HFFc6 (cell line): ENCODE measurements at regions not wholly inside any gene's neighbourhood (a gene's known extent, or its start where the extent isn't known, plus 50 kb on each side); places are given as distances from the start of the nearest gene placed in this dataset.
"Not testable (repeated sequence)": the region's sequence is repeated elsewhere in the genome, so short reads cannot be mapped to it uniquely, and the experiment has no call there.

Source experiments
- DNase-seq: peaks from one replicate; pipeline ENCODE4 v3.0.0-alpha.2; 2018
- H3K27ac Mint-ChIP-seq: 2 replicates; pipeline ENCODE4 v1.8.0; 2020; ENCODE audit warnings: mild to moderate bottlenecking, mixed read lengths
- H3K27me3 Mint-ChIP-seq: 2 replicates; pipeline ENCODE4 v1.8.0; 2021; ENCODE audit warnings: mild to moderate bottlenecking, moderate library complexity, mixed read lengths; ENCODE audit not compliant: insufficient read depth
- H3K36me3 Mint-ChIP-seq: 2 replicates; pipeline ENCODE4 v1.8.0; 2021; ENCODE audit warnings: low read depth, mixed read lengths
- H3K4me1 Mint-ChIP-seq: 2 replicates; pipeline ENCODE4 v1.8.0; 2020; ENCODE audit warnings: low read depth, mixed read lengths
- H3K4me3 Mint-ChIP-seq: 2 replicates; pipeline ENCODE4 v1.8.0; 2020; ENCODE audit warnings: mild to moderate bottlenecking, moderate library complexity, mixed read lengths
- H3K9me3 Mint-ChIP-seq: 2 replicates; pipeline ENCODE4 v1.8.0; 2020; ENCODE audit warnings: mild to moderate bottlenecking, mixed read lengths
- CTCF ChIP-seq: fragments of 200-600 bp; sonication (generic); IDR thresholded peaks from 2 replicates; pipeline ENCODE4 v1.5.0; 2021; ENCODE audit warnings: antibody characterized with exemption, mild to moderate bottlenecking

- DNase-seq: no peak
- Mint-ChIP-seq H3K27ac (no peak overlapping the region), H3K9me3 (peaks cover 14% of the 10 kb centered on the region; the same call in 1 of the 2 replicates), H3K27me3 (no peaks in the 10 kb centered on the region; the same call in 1 of the 2 replicates), H3K4me3 (no peak overlapping the region), H3K4me1 (no peaks in the 10 kb centered on the region), H3K36me3 (no peaks in the 10 kb centered on the region)
- no peak for TF ChIP-seq CTCF
Measured at GRCh38 chr18:75698861-75699260, 271.4 kb upstream of the SMIM21 start.

- H3K27ac Mint-ChIP-seq: no peak overlapping the region
- no peaks in the 10 kb centered on the region for H3K36me3 Mint-ChIP-seq
- H3K27me3 Mint-ChIP-seq: no peaks in the 10 kb centered on the region; the same call in none of the 2 replicates
- H3K4me3 Mint-ChIP-seq: no peak overlapping the region
- H3K4me1 Mint-ChIP-seq: no peaks in the 10 kb centered on the region
- no peak for TF ChIP-seq CTCF
- DNase-seq: no peak
- peaks cover 22% of the 10 kb centered on the region; the same call in 1 of the 2 replicates for H3K9me3 Mint-ChIP-seq
Measured at GRCh38 chr18:75697493-75697892, 270.0 kb upstream of the SMIM21 start.

GRCh38 chr18:75696391-75696790 lies 268.9 kb upstream of the SMIM21 start:
- no peak for DNase-seq
- no peak for TF ChIP-seq CTCF
- peaks cover 12% of the 10 kb centered on the region; the same call in 1 of the 2 replicates for H3K9me3 Mint-ChIP-seq
- H3K27me3 Mint-ChIP-seq: no peaks in the 10 kb centered on the region; the same call in none of the 2 replicates
- no peak overlapping the region for H3K4me3 Mint-ChIP-seq
- no peaks in the 10 kb centered on the region for H3K36me3 Mint-ChIP-seq
- H3K27ac Mint-ChIP-seq: no peak overlapping the region
- no peaks in the 10 kb centered on the region for H3K4me1 Mint-ChIP-seq

- Mint-ChIP-seq H3K36me3 (no peaks in the 10 kb centered on the region), H3K4me1 (no peaks in the 10 kb centered on the region), H3K27me3 (no peaks in the 10 kb centered on the region; the same call in none of the 2 replicates), H3K4me3 (no peak overlapping the region), H3K9me3 (peaks cover 12% of the 10 kb centered on the region; the same call in 1 of the 2 replicates), H3K27ac (no peak overlapping the region)
- TF ChIP-seq CTCF: no peak
- DNase-seq: no peak
Measured at GRCh38 chr18:75694292-75694691, 266.8 kb upstream of the SMIM21 start.

- no peak for TF ChIP-seq CTCF
- Mint-ChIP-seq H3K4me3 (no peak overlapping the region), H3K4me1 (no peaks in the 10 kb centered on the region), H3K27me3 (peaks cover 4% of the 10 kb centered on the region), H3K27ac (no peak overlapping the region), H3K36me3 (no peaks in the 10 kb centered on the region), H3K9me3 (peaks cover 12% of the 10 kb centered on the region; the same call in 1 of the 2 replicates)
- no peak for DNase-seq
Measured at GRCh38 chr18:75691483-75691882, 264.0 kb upstream of the SMIM21 start.

- peaks cover 12% of the 10 kb centered on the region; the same call in 1 of the 2 replicates for H3K9me3 Mint-ChIP-seq
Measured at GRCh38 chr18:75690283-75690682, 262.8 kb upstream of the SMIM21 start.

More at GRCh38 chr18:75690283-75690682, 262.8 kb upstream of the SMIM21 start:
- H3K36me3 Mint-ChIP-seq, H3K4me3 Mint-ChIP-seq, H3K27me3 Mint-ChIP-seq, H3K27ac Mint-ChIP-seq, H3K4me1 Mint-ChIP-seq, DNase-seq: not testable (repeated sequence)
